ENCODE measurements at regions not wholly inside any gene's neighbourhood (a gene's known extent, or its start where the extent isn't known, plus 50 kb on each side); places are given as distances from the start of the nearest gene placed in this dataset.

DNA sequence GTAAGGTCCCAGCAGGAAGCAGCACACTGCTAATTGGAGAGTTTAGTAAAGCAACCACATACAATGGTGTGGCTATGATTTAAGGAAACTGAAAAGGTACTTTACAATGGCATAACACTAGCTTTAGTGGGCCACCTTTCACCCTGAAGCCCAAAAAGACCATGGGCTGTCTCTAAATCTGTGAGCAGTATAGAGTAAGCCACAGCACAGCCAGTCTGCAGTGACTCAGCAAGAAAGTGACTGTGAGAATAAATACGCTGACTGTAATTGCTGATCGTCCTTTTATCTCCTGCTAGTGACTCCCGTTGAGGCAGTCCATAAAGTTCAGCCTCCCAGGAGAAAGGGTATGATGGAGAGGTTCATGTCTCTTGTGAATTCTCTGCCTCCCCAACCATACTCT, 679.8 kb upstream of the KIF2B start:
- dilution Hi-C loops (cut with MboI; ENCODE audit: extremely low pct_ligation_motif_present, low sequenced_read_pairs) (no loop called here), intact Hi-C loops (cut with micrococcal nuclease) (no loop called here)
- Histone ChIP-seq H3K4me2 (ENCODE audit: insufficient read depth, low read length) (no peak overlapping the region), H2AFZ (ENCODE audit: low read depth, low read length) (peak overlapping the region; percentile 51), H3K27ac (ENCODE audit: insufficient read depth, low read depth, low read length) (no peak overlapping the region), H3K36me3 (ENCODE audit: control insufficient read depth in 2 of 2, extremely low read depth in 1 of 2, insufficient read depth in 2 of 2, low read length in 2 of 2) (no peaks in the 10 kb centered on the region), H3K9ac (replicated peaks; ENCODE audit: extremely low read depth, insufficient read depth, low read length) (no peak overlapping the region), H4K20me1 (replicated peaks; ENCODE audit: control insufficient read depth, extremely low read depth, insufficient read depth, low read length) (no peaks in the 10 kb centered on the region), H3K4me3 (replicated peaks in 1 of 3; ENCODE audit: insufficient read depth in 1 of 3, low read depth in 1 of 3, low read length in 3 of 3) (no peak overlapping the region), H3K27me3 (ENCODE audit: control insufficient read depth in 2 of 2, insufficient read depth in 2 of 2, low read length in 2 of 2) (no peaks in the 10 kb centered on the region), H3K9me3 (replicated peaks; ENCODE audit: control insufficient read depth, insufficient read depth, low read length) (no peaks in the 10 kb centered on the region), H3K79me2 (ENCODE audit: control insufficient read depth, insufficient read depth, low read length) (no peaks in the 10 kb centered on the region), H3K9me1 (replicated peaks; ENCODE audit: control insufficient read depth, extremely low read depth, insufficient read depth, low read length) (no peaks in the 10 kb centered on the region), H3K4me1 (ENCODE audit: control insufficient read depth, extremely low read depth, insufficient read depth, low read length) (peaks cover 3% of the 10 kb centered on the region)
- BruUV-seq (replicated peaks) = no TSS peak
- TF ChIP-seq MYC (IDR thresholded peaks at IDR 0.05; ENCODE audit: low read depth, low read length) (no peak), EZH2 (IDR thresholded peaks at IDR 0.05; ENCODE audit: borderline replicate concordance, low read depth, low read length, severe bottlenecking) (no peak), JUN (IDR thresholded peaks at IDR 0.05; ENCODE audit: borderline replicate concordance, insufficient read depth, insufficient read length, low read depth) (no peak), GATA2 (IDR thresholded peaks at IDR 0.05; ENCODE audit: insufficient read depth, insufficient read length, low read depth, low read length) (no peak), FOS (IDR thresholded peaks at IDR 0.05; ENCODE audit: borderline replicate concordance, insufficient read depth, low read length) (no peak), POLR2A (IDR thresholded peaks at IDR 0.05; ENCODE audit: low read depth, low read length) (no peak), POLR2AphosphoS5 (IDR thresholded peaks at IDR 0.05; ENCODE audit: insufficient read depth, low read depth, low read length) (no peak)
- TF ChIP-seq, protein P1, sequence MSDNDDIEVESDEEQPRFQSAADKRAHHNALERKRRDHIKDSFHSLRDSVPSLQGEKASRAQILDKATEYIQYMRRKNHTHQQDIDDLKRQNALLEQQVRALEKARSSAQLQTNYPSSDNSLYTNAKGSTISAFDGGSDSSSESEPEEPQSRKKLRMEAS (IDR thresholded peaks at IDR 0.05; ENCODE audit: insufficient read depth, insufficient read length) = no peak
- TF ChIP-seq, protein P2, sequence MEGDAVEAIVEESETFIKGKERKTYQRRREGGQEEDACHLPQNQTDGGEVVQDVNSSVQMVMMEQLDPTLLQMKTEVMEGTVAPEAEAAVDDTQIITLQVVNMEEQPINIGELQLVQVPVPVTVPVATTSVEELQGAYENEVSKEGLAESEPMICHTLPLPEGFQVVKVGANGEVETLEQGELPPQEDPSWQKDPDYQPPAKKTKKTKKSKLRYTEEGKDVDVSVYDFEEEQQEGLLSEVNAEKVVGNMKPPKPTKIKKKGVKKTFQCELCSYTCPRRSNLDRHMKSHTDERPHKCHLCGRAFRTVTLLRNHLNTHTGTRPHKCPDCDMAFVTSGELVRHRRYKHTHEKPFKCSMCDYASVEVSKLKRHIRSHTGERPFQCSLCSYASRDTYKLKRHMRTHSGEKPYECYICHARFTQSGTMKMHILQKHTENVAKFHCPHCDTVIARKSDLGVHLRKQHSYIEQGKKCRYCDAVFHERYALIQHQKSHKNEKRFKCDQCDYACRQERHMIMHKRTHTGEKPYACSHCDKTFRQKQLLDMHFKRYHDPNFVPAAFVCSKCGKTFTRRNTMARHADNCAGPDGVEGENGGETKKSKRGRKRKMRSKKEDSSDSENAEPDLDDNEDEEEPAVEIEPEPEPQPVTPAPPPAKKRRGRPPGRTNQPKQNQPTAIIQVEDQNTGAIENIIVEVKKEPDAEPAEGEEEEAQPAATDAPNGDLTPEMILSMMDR (IDR thresholded peaks at IDR 0.05; ENCODE audit: extremely low read depth in 1 of 2, insufficient read depth in 1 of 2, low read depth in 1 of 2, low read length in 2 of 2) = no peak
- CTCF ChIA-PET = no interaction called here
- POLR2A ChIA-PET = no interaction called here
- DNase-seq (ENCODE audit: low read depth, low spot score) (no peak), FAIRE-seq (no peak)
